MV-4-11 (cell line): ENCODE measurements at regions not wholly inside any gene's neighbourhood (a gene's known extent, or its start where the extent isn't known, plus 50 kb on each side); places are given as distances from the start of the nearest gene placed in this dataset.
"Not testable (repeated sequence)": the region's sequence is repeated elsewhere in the genome, so short reads cannot be mapped to it uniquely, and the experiment has no call there.

Experiments
- DNase-seq: peaks from one replicate; lab custom pipeline; 2025; lab: John Stamatoyannopoulos, UW

DNA sequence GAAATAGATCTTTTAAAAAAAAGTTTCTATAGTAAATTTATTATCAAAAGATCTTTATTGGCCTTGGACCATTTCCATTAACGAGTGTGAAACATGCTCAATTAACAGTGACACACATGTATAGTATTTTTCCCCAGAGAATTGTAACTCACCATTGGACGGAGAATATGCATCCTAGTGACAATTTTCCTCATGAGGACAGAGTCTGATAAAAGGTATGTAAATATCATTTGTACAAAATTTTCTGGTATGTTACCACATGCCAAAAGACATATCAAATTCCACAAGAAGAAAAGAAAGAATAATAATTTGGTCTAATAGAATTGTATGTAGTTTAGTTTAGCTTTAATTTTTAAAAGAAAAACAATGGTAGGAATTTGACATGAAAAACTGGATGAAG is 1096.0 kb upstream of the FLRT2 start:
- DNase-seq = no peak

DNA sequence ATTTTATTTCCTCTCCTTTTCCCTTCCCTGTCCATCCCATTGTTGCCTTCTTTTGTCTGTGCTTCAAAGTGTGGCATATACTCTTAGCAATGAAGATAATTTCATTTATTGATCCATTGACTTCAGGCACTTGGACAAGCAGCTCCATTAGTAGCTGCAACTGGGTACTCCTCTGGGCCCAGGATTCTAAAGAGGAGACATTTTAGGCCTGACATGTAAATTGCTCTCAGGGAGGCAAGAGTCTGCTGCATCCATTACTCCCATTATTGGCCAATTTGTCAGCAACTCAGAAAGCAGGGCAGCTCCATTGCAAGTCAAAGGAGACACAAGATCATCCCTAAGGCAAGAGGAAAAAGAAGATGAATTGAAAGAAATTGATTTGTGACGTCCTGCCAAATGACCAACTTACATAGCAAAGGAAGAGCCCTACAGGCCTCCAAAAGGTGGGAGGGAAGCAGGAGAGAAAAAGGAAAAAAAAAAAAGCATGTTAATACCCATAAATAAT is 1094.1 kb upstream of the FLRT2 start:
- DNase-seq = no peak

DNA sequence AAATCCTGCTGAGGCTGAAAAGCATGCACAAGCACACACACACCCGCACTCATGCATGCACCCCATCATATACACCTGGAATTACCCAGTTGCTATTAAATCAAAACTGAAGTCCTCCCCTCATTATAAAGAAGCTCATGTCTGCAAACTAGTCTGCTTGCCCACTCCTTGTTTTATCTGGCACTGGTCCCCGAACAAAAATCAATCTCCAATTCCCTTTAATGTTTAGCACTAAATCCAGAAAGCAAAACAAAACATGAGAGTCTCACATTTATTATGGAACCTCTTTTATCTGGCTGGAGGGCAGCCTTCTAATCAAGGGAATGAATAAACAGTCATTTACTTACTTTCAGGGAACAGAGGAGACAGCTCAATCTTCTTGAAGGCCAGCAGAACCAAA is 1093.4 kb upstream of the FLRT2 start:
- DNase-seq = no peak

DNA sequence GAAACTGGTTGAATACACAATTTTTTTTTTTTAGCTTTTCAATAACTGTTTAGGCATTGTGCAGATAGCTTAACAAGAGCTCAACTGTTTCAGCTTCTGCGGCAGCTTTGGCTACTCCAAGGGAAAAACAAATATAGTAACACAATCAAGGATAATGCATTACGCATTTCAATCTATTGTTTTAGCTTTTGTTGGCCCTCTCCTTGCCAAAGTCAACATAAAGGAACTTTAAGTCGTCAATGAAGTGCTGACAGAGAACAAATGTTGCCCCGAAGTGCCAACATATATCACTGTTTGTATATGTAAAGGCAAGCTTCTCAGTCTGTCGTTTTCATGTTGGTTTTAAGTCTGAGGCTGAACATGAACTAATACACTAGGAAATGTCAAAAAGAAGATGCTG is 1087.4 kb upstream of the FLRT2 start:
- no peak for DNase-seq

DNA sequence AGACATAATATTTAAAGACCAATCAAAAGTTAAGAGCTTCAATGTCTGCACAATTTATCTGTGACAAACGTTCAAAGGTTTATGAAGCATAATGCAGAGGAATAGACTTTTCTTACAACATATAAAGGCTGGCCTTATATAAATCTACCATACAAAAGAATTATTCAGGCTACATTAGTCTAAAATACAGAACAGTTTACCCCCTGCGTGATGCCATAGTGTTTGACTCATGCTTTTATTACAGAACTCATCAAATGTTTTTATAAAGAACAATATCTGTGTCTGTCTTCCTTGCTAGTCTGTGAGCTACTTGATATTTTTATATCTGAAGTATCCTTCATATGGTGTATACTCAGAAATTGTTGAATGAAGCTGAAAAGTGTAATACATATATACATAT is 1084.5 kb upstream of the FLRT2 start:
- DNase-seq = no peak

DNA sequence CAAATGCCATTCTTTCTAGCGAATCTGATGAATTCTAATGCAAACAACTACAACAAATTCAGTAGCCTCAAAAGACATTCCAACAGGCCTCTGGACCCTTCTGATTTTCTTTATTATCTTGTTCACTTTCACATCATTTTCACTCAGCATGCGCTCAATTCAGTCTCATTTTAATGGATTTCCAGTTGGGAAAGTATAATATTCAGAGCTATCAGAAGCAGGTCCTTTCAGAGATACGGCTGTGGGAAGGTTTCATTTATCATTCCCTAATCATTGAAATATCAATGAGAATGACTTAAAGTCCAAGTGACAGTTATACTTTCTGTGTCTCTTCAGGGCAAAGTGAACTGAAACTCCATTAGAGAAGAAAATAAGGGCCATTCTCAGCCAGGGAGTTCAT is 1083.7 kb upstream of the FLRT2 start:
- DNase-seq = no peak

DNA sequence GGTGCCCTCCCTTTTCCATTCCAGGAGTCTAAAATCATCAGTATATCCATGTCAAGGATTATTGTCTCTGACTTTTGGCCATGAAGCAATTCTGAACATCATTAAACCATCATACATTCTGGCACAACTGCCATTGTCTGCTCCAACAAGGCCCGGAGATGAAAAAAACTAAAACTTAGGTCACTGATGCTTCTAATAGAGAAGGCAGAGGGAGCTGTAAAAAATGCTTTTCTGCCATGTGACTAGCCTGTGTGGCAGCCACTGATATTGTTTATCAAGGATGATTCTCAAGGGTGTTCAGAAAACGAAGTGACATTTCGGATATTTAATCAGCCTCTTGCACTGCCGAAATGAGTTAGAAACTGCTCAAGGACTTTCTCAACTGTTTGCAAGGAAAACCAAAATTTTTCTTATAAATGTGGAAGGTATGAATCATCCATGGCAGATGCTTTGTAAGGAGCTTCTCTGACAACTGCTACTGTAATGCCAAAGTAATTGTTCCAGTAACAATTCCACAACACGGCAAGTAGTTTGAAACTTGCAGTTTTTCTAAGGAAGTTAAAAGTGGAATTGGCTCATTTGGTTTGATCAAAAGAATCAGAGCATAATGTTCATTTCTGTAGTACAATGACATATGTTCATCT is 1076.5 kb upstream of the FLRT2 start:
- no peak for DNase-seq

DNA sequence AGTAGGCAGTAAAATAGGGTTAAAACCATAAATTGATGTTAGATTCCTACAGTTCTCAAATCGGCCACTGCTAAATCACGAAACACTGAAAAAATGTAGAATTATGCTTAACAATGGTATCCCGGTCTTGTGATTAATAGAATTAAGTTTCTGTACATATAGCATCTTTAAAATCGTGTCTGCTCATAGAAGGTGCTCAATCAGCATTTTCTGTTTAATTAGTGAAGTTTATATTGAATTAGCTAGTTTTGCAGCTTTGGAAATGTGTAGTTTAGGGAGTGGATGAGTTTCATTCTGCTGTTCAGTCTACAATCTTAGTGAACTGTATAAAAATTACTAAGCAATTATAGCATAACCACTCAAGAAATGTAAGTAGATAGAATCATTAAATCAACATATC is 1075.8 kb upstream of the FLRT2 start:
- no peak for DNase-seq

DNA sequence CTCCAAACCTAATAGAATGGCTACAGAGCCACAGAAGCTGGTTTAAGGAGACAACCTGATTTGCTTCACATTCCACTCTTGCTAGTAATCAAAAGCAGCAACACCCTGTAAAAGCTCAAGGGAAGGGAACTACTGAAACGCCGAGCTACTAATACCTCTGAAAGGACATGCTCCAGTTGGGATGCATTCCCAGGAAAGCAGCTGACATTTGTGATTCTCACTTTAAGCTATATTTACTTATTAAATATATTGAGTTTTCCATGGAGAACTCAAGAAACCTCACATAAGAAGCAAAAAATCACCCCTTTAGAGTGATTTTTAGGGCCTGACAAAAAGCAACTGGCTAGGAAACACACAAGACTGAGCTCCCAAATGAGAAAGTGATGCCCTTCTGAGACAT is 1073.0 kb upstream of the FLRT2 start:
- DNase-seq = no peak

DNA sequence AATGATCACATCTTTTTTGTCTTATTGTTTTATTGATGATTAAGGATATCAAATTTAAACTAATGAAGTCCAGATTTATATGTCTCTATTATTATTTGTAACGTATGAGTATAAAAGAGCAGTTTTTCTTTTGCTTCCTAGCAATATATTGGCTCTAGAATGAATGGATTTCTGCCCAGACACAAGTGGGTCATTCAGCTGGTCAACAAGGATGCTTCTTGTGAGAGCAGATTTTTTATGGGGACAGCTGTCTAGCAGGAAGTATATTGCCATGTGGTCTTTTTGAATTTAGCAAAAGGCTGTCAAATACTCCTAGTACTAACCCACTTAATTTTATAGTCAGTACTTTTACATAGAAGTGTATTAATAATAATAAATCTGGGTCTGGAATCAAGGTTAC is 1071.1 kb upstream of the FLRT2 start:
- DNase-seq = no peak

DNA sequence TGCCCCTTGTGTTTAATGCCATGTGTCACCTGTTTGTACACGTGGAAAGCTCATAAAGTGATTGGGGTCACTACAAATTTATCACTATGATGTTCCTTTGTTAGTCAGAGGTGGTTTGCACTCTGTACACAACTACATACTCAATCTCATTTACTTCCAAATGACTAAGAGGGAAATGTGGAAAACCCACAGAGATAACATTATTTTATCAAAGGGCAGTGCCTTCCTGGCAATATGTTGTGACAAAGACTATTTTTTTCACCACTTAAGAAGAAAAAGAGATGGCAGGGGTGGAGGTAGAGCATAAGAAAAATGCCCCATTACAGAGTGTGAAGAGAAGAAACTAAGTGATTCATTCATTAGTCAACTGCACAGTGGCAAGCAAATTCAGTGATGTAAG is 1064.1 kb upstream of the FLRT2 start:
- no peak for DNase-seq

DNA sequence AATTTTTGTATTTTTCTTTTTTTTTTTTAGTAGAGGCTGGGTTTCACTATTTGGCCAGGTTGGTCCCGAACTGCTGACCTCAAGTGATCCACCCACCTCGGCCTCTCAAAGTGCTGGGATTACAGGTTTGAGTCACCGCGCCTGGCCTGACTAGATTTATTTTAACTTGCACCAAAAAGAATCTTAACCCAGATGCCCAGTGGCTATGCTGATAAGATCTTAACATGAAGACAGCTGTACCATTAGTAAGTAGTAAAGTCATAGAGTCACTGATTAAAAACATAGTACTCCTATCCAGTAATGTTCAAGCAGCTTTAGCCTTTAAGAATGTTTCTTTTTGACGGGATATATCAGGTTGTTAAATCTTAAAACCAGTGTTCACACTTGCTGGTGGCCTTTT is 1061.8 kb upstream of the FLRT2 start:
- DNase-seq = no peak

DNA sequence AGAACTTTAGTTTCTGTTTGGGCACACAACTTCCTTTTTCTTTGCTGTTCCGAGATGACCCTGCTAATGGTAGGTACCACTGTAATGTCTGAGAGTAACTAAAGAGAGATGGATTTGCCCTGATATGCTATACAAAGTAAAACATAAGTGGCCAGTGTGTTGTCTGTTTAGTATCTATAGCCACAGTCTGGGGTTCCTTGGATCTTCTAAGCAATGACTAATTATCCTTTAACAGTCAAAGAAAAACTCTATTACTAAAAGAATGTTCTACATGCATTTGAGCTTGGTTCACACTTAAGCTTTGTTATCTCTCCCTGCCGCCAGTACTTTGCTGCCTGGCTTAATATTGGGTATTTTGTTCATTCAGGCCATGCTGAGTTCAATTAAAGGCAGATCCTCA is 1051.9 kb upstream of the FLRT2 start:
- DNase-seq = no peak

DNA sequence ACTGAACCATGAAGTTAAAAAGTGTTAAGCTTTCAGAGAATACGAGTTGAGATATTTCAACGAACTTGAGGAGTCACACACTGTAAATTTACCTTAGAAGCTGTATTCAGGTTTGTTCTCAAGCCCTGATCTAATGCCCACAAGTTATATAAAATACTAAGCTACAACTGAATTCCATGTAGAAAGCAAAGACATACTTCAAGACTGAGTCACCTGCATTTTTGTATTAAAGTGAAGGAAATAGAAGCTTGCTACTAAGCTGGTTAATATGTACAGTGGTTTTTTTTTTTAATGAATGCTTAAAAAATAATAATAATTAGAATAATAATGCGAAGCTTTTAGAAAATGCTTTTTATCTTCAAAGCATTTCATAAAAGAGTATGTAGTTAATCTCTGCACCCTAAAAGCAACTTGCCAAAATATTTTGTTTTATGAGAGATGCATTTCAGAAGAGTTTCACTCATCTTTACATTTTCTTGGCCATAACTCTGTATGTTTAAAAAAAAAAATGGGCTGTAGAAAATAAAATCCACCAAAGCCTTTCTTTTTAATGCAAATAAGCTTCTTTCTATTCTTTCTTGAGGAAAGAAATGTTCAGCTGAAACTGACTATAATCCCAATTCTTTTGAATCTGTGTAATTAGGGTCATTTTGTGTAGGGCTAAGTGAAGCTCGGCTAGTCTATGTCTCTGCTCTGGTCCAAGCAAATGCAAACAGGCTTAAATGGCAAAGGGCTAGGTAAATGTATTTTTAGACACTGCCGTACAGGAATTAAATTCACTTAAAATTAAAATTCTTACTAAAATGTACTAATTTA is 1047.5 kb upstream of the FLRT2 start:
- DNase-seq = no peak

DNA sequence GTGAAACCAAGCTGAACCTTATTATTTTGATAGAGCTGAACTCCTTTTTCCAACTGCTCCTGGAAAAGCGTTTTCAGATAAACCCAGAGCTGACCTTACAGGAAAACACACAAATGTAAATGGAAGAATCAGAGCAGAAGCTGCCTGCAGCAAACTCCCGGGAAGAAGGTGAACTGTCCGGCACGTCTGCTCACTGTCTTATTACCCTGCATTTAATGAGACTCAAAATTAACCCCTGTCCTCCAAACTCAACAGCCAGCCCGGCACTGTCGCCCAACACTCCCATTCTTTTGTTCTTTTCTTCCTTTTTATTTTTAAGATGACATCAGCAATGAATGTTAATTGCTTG is 1046.9 kb upstream of the FLRT2 start:
- DNase-seq = no peak

DNA sequence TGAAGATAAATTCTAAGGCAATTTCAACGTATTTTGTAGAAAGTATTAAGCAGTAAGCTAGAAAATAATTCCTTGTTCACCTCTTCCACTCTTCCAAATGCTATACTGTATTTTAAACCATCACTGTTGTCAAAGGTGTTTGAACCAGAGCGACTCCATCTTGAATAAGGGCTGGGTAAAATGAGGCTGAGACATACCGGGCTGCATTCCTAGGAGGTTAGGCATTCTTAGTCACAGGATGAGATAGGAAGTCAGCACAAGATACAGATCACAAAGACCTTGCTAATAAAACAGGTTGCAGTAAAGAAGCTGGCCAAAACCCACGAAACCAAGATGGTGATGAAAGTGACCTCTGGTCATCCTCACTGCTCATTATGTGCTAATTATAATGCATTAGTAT is 1045.7 kb upstream of the FLRT2 start:
- not testable (repeated sequence) for DNase-seq

DNA sequence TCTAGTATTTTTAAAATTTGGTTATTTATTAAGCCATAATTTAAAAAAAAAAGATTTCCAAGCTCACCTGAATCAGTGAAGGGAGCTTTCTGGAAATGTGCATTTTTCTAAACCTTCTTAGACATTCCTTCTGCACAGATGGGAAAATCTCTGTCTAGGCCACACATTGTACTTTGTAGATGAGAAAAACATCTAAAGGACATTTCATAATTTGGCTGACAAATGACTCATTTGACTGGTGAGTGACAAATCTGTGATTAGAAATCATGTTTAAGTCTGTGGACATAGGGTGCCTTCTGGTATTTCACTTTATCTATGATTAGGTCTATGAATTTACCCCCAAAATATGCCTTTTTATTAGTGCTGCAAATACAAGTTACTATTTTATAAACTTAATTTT is 1044.9 kb upstream of the FLRT2 start:
- no peak for DNase-seq

DNA sequence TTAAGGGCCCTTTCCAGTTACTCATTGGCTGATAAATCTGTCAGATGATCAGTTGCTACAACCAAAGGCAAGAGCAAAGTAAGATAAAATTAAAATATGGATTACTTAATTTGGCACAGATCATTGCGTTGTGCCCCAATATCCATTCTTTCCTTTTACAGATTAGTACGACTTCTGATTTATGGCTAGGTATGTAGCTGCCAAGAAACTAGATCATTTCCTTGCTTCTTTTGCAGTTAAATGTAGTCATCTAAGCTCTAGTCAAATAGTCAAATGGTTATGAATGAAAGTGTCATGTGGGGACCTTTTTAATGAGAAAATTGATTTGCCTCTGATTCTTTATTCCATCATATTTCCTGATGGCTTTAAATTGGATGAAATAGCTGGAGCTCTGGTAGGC is 1039.9 kb upstream of the FLRT2 start:
- no peak for DNase-seq

DNA sequence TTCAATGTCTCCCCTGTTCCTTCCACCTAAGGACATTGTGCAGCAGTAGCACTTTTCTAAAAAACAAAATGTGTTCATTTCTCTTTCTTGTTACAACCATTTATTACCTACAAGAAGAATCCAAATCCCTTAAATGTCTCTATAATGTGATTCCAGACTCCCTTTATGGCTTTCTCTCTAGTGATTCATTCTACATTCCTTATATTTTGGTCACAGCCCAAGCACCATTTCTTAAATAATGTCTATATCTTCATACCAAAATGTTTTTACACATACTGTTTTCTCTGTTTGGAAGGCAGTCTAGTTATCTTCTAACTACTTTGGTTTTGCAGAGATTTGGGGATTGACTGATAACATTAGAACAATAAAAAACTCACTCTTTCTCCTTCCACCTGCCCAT is 1037.3 kb upstream of the FLRT2 start:
- no peak for DNase-seq

DNA sequence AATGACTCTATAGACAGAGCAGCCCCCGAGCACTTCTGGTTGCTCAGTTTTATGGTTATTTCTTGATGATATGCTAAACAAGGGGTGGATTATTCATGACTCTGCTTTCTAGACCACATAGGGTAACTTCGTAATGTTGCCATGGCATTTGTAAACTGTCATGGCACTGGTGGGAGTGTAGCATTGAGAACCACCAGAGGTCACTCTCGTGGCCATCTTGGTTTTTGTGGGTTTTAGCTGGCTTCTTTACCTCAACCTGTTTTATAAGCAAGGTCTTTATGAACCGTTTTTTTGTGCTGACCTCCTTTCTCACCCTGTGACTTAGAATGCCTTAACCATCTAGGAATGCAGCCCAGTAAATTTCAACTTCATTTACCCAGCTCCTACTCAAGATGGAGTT is 1036.2 kb upstream of the FLRT2 start:
- DNase-seq = no peak

DNA sequence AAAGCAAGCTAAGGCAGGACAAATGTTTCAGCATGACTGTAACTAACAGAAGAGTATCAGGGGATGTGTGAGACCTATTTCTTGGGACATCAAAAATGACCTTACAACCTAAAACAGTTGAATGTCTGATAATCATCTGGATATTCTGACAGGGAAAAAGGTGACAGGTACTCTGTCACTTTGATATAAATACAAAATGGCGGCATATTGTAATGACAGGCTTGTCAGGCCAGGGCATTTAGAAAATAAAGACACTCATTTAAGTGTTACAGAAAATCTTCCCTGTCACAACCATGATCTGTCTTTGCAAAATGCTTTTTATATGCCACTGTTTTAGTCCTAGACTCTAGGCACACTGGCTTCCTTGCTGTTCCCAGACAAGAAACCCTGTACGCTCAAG is 1033.3 kb upstream of the FLRT2 start:
- no peak for DNase-seq

DNA sequence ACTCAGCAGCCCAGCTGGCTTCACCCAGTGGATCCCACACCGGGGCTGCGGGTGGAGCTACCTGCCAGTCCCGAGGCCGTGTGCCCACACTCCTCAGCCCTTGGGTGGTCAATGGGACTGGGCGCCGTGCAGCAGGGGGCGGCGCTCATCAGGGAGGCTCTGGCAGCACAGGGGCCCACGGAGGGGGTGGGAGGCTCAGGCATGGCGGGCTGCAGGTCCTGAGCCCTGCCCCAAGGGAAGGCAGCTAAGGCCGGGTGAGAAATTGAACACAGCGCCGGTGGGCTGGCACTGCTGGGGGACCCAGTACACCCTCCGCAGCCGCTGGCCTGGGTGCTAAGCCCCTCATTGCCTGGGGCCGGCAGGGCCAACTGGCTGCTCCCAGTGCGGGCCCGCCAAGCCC is 1017.1 kb upstream of the FLRT2 start:
- not testable (repeated sequence) for DNase-seq

DNA sequence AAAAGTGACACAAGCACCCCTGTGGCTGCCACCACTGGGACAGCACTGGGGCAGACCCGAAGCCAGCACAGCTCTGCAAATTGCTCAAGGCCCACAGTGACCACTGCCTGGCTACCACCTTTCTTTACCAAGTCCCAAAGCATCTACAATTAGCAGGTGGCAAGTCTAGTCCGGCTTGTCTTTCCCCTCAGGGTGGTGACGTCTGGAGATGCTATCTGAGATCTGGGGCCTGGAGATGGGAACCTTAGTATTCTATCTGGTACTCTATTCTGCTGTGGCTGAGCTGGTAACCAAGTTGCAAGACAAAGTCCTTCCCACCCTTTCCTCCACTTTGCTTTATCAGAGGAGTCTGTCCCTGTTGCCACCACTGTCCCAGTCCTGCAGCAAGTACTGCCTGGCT is 1010.1 kb upstream of the FLRT2 start:
- DNase-seq = no peak
